ENCODE measurements at regions not wholly inside any gene's neighbourhood (a gene's known extent, or its start where the extent isn't known, plus 50 kb on each side); places are given as distances from the start of the nearest gene placed in this dataset.
"Not testable (repeated sequence)": the region's sequence is repeated elsewhere in the genome, so short reads cannot be mapped to it uniquely, and the experiment has no call there.

- no peaks in the 10 kb centered on the region for H3K9me2 ChIP-seq (replicated peaks; ENCODE audit: insufficient read depth, low read length)
- H3K9ac ChIP-seq (ENCODE audit: low read length) = no peak overlapping the region
- no peak overlapping the region for H2AFZ ChIP-seq (ENCODE audit: low read depth, low read length, severe bottlenecking)
- H3K4me2 ChIP-seq (ENCODE audit: low read depth, low read length, poor library complexity, severe bottlenecking) = no peak overlapping the region
- no peaks in the 10 kb centered on the region for H3F3A ChIP-seq (ENCODE audit: insufficient read depth)
- H3K27me3 ChIP-seq (ENCODE audit: low read length) = no peaks in the 10 kb centered on the region
- H3K9me3 ChIP-seq (ENCODE audit: insufficient read depth, low read length) = no peaks in the 10 kb centered on the region
- H3K4me3 ChIP-seq (ENCODE audit: insufficient read depth, low read length, poor library complexity, severe bottlenecking) = no peak overlapping the region
- TF ChIP-seq CTCF (IDR thresholded peaks at IDR 0.05; ENCODE audit: insufficient read depth, low read length, poor library complexity, severe bottlenecking) (no peak), EZH2phosphoT487 (conservative IDR thresholded peaks at IDR 0.05; ENCODE audit: low read length) (no peak)
- H3K79me2 ChIP-seq (ENCODE audit: insufficient read depth, low read length) = no peaks in the 10 kb centered on the region
- H4K20me1 ChIP-seq (ENCODE audit: low read depth, low read length) = no peaks in the 10 kb centered on the region
- H3K27ac ChIP-seq (ENCODE audit: low read depth, low read length) = no peak overlapping the region
- H3K36me3 ChIP-seq (ENCODE audit: low read length) = no peaks in the 10 kb centered on the region
Observed at GRCh38 chr4:66273110-66273509, 602.8 kb upstream of the EPHA5 start.

- not testable (repeated sequence) for H3K4me2 ChIP-seq (ENCODE audit: low read depth, low read length, poor library complexity, severe bottlenecking); H3K9me2 ChIP-seq (replicated peaks; ENCODE audit: insufficient read depth, low read length); H2AFZ ChIP-seq (ENCODE audit: low read depth, low read length, severe bottlenecking); H4K20me1 ChIP-seq (ENCODE audit: low read depth, low read length); H3K27ac ChIP-seq (ENCODE audit: low read depth, low read length); H3K4me3 ChIP-seq (ENCODE audit: insufficient read depth, low read length, poor library complexity, severe bottlenecking); H3K9ac ChIP-seq (ENCODE audit: low read length); H3K9me3 ChIP-seq (ENCODE audit: insufficient read depth, low read length); H3F3A ChIP-seq (ENCODE audit: insufficient read depth); H3K36me3 ChIP-seq (ENCODE audit: low read length); H3K27me3 ChIP-seq (ENCODE audit: low read length); H3K79me2 ChIP-seq (ENCODE audit: insufficient read depth, low read length)
Observed at GRCh38 chr4:66270356-66270755, 600.1 kb upstream of the EPHA5 start.

- not testable (repeated sequence) for H2AFZ ChIP-seq (ENCODE audit: low read depth, low read length, severe bottlenecking); H3F3A ChIP-seq (ENCODE audit: insufficient read depth); H3K9me3 ChIP-seq (ENCODE audit: insufficient read depth, low read length); H4K20me1 ChIP-seq (ENCODE audit: low read depth, low read length); H3K79me2 ChIP-seq (ENCODE audit: insufficient read depth, low read length); H3K27ac ChIP-seq (ENCODE audit: low read depth, low read length); H3K36me3 ChIP-seq (ENCODE audit: low read length); H3K9ac ChIP-seq (ENCODE audit: low read length); H3K9me2 ChIP-seq (replicated peaks; ENCODE audit: insufficient read depth, low read length); H3K27me3 ChIP-seq (ENCODE audit: low read length); H3K4me2 ChIP-seq (ENCODE audit: low read depth, low read length, poor library complexity, severe bottlenecking); H3K4me3 ChIP-seq (ENCODE audit: insufficient read depth, low read length, poor library complexity, severe bottlenecking)
Observed at GRCh38 chr4:66266554-66266953, 596.3 kb upstream of the EPHA5 start.

- Histone ChIP-seq H3K27ac (ENCODE audit: low read depth, low read length) (no peak overlapping the region), H3K4me2 (ENCODE audit: low read depth, low read length, poor library complexity, severe bottlenecking) (no peak overlapping the region), H3F3A (ENCODE audit: insufficient read depth) (no peaks in the 10 kb centered on the region), H4K20me1 (ENCODE audit: low read depth, low read length) (no peaks in the 10 kb centered on the region), H3K79me2 (ENCODE audit: insufficient read depth, low read length) (no peaks in the 10 kb centered on the region), H3K9ac (ENCODE audit: low read length) (no peak overlapping the region), H3K36me3 (ENCODE audit: low read length) (no peaks in the 10 kb centered on the region), H3K4me3 (ENCODE audit: insufficient read depth, low read length, poor library complexity, severe bottlenecking) (no peak overlapping the region), H3K9me3 (ENCODE audit: insufficient read depth, low read length) (no peaks in the 10 kb centered on the region), H3K27me3 (ENCODE audit: low read length) (no peaks in the 10 kb centered on the region), H2AFZ (ENCODE audit: low read depth, low read length, severe bottlenecking) (no peak overlapping the region), H3K9me2 (replicated peaks; ENCODE audit: insufficient read depth, low read length) (no peaks in the 10 kb centered on the region)
- TF ChIP-seq EZH2phosphoT487 (conservative IDR thresholded peaks at IDR 0.05; ENCODE audit: low read length) (no peak), CTCF (IDR thresholded peaks at IDR 0.05; ENCODE audit: insufficient read depth, low read length, poor library complexity, severe bottlenecking) (no peak)
Observed at GRCh38 chr4:66266035-66266434, 595.7 kb upstream of the EPHA5 start.

Data from SU-DHL-6 (cell line).